Large intestine (tissue), 3 donors: ENCODE measurements at regions not wholly inside any gene's neighbourhood (a gene's known extent, or its start where the extent isn't known, plus 50 kb on each side); places are given as distances from the start of the nearest gene placed in this dataset.

Source experiments
- DNase-seq, 2 donors: peaks; one replicate each; pipeline versions ENCODE4 v3.0.0 to v3.0.0-alpha.2; 2013
- H3K27ac ChIP-seq: one replicate; pipeline ENCODE4 v1.5.1; 2013; ENCODE audit warnings: low read length
- H3K27me3 ChIP-seq: 2 replicates; pipeline ENCODE4 v1.6.1; 2013; ENCODE audit warnings: low read length; ENCODE audit not compliant: control insufficient read depth, insufficient read depth
- H3K36me3 ChIP-seq: 2 replicates; pipeline ENCODE4 v1.6.1; 2013; ENCODE audit warnings: low read length; ENCODE audit not compliant: control insufficient read depth, insufficient read depth
- H3K4me1 ChIP-seq: one replicate; pipeline ENCODE4 v1.6.1; 2013; ENCODE audit warnings: low read length; ENCODE audit not compliant: control insufficient read depth, insufficient read depth
- H3K4me3 ChIP-seq: one replicate; pipeline ENCODE4 v1.5.1; 2013; ENCODE audit warnings: low read length
- H3K9me3 ChIP-seq: one replicate; pipeline ENCODE4 v1.6.1; 2013; ENCODE audit warnings: mild to moderate bottlenecking, low read depth, low read length, moderate library complexity; ENCODE audit not compliant: control insufficient read depth
- WGBS: methylation state at CpG from one replicate; pipeline ENCODE4 v1.1.5; 2013; ENCODE audit warnings: low lambda C conversion rate; ENCODE audit not compliant: insufficient coverage; 5-methylcytosine and 5-hydroxymethylcytosine counted together

- Histone ChIP-seq H3K4me1 (no peaks in the 10 kb centered on the region), H3K36me3 (no peaks in the 10 kb centered on the region), H3K27ac (no peak overlapping the region), H3K27me3 (no peaks in the 10 kb centered on the region), H3K9me3 (no peaks in the 10 kb centered on the region), H3K4me3 (no peak overlapping the region)
- WGBS, result 96% methylated on average over 5 of the region's 9 CpGs
- no peak for DNase-seq
Observed at GRCh38 chr21:16310176-16310575, 580.4 kb downstream of the USP25 start.

GRCh38 chr21:16311229-16311628 is 581.4 kb downstream of the USP25 start:
- no peaks in the 10 kb centered on the region for H3K36me3 ChIP-seq
- WGBS, result 100% methylated on average over 2 of the region's 3 CpGs
- H3K27me3 ChIP-seq, result no peaks in the 10 kb centered on the region
- no peaks in the 10 kb centered on the region for H3K9me3 ChIP-seq
- H3K27ac ChIP-seq, result no peak overlapping the region
- no peaks in the 10 kb centered on the region for H3K4me1 ChIP-seq
- DNase-seq, result no peak
- no peak overlapping the region for H3K4me3 ChIP-seq

- Histone ChIP-seq H3K4me3 (no peak overlapping the region), H3K9me3 (no peaks in the 10 kb centered on the region), H3K27me3 (no peaks in the 10 kb centered on the region), H3K4me1 (no peaks in the 10 kb centered on the region), H3K27ac (no peak overlapping the region), H3K36me3 (no peaks in the 10 kb centered on the region)
- DNase-seq, result no peak
Observed at GRCh38 chr21:16312321-16312720, 582.5 kb downstream of the USP25 start.

- Histone ChIP-seq H3K4me1 (no peaks in the 10 kb centered on the region), H3K27me3 (no peaks in the 10 kb centered on the region), H3K9me3 (no peaks in the 10 kb centered on the region), H3K4me3 (no peak overlapping the region), H3K36me3 (no peaks in the 10 kb centered on the region), H3K27ac (no peak overlapping the region)
- no peak for DNase-seq
- WGBS, result no CpG with 5 or more reads among the region's 1 CpG
Observed at GRCh38 chr21:16315223-16315622, 585.4 kb downstream of the USP25 start.

GRCh38 chr21:16318651-16319300 is 589.0 kb downstream of the USP25 start:
- no peaks in the 10 kb centered on the region for H3K36me3 ChIP-seq
- H3K4me1 ChIP-seq, result no peaks in the 10 kb centered on the region
- H3K9me3 ChIP-seq, result no peaks in the 10 kb centered on the region

GRCh38 chr21:16320110-16320509 is 590.3 kb downstream of the USP25 start:
- WGBS, result 80% methylated on average over 1 of the region's 1 CpG
- Histone ChIP-seq H3K4me3 (no peak overlapping the region), H3K36me3 (no peaks in the 10 kb centered on the region), H3K4me1 (no peaks in the 10 kb centered on the region), H3K9me3 (no peaks in the 10 kb centered on the region), H3K27ac (no peak overlapping the region), H3K27me3 (no peaks in the 10 kb centered on the region)
- DNase-seq, result no peak

More at GRCh38 chr21:16318651-16319300, 589.0 kb downstream of the USP25 start:
- Histone ChIP-seq H3K27me3 (no peaks in the 10 kb centered on the region), H3K27ac (no peak overlapping the region), H3K4me3 (no peak overlapping the region)
- DNase-seq, result no peak

GRCh38 chr21:16322454-16322853 is 592.7 kb downstream of the USP25 start:
- Histone ChIP-seq H3K9me3 (no peaks in the 10 kb centered on the region), H3K4me3 (no peak overlapping the region), H3K4me1 (no peaks in the 10 kb centered on the region), H3K27me3 (no peaks in the 10 kb centered on the region), H3K36me3 (no peaks in the 10 kb centered on the region), H3K27ac (no peak overlapping the region)
- 86% methylated on average over 2 of the region's 2 CpGs for WGBS
- DNase-seq, result no peak

GRCh38 chr21:16323596-16323995 is 593.8 kb downstream of the USP25 start:
- Histone ChIP-seq H3K27ac (no peak overlapping the region), H3K27me3 (no peaks in the 10 kb centered on the region), H3K4me1 (no peaks in the 10 kb centered on the region), H3K9me3 (no peaks in the 10 kb centered on the region), H3K4me3 (no peak overlapping the region), H3K36me3 (no peaks in the 10 kb centered on the region)
- 67% methylated on average over 1 of the region's 1 CpG for WGBS
- DNase-seq, result no peak

DNA sequence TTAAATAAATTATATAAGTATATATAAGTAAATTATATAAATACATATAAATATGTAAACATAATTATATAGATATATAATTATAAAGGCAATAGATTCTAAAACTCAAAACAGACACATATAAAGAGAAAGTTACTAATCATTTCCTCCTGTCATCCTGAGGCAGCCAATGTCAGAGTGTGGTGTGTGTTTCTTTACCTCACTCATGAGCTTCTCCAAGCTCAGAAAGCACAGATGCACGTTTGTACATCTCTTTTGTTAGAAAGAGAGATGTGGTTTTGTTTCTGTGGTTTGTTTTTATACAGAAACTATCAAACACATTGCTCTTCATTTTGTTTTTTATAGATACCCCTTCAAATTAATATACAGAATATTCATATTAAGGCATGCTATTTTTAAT is 594.8 kb downstream of the USP25 start:
- DNase-seq, result no peak
- no peaks in the 10 kb centered on the region for H3K9me3 ChIP-seq
- no CpG with 5 or more reads among the region's 1 CpG for WGBS
- H3K4me3 ChIP-seq, result no peak overlapping the region
- no peaks in the 10 kb centered on the region for H3K4me1 ChIP-seq
- H3K36me3 ChIP-seq, result no peaks in the 10 kb centered on the region
- H3K27ac ChIP-seq, result no peak overlapping the region
- no peaks in the 10 kb centered on the region for H3K27me3 ChIP-seq

DNA sequence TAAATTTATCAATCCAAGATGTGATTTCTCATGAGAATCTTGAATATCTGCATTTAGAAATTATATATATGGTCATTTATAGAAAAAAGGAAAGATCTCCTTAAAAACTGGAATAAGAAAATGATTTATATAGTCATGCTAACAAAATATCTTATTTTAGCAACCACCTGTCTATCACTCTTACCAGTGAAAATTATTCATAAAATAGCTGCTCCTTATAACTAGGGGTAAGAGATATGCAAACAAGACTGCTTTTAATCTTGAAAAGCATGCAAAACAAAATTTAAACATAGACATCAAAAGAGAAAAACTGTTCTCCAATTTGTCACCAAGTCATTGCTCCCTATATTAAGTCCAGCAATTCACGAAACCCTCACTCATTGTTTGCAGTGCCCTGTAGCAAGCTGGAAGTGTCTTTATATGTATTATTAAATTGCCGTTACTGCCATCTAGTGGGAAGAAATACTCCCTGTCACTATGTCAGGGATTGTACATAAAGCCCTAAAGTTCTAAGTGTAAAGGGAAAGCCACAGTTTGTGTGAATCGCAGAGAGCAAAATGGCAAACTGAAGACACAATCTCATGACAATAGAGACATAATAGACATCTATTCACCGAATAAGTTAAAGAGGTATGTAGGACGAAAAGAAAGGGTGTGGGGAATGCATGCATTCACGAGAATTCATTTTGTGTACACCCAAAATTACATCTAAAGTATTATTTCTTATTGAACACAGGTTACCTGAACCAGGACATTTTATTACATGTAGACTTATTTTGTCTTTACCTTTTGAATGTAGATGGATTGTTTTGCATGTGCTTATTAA is 600.5 kb downstream of the USP25 start:
- Histone ChIP-seq H3K27ac (no peak overlapping the region), H3K4me3 (no peak overlapping the region), H3K9me3 (no peaks in the 10 kb centered on the region), H3K4me1 (no peaks in the 10 kb centered on the region), H3K27me3 (no peaks in the 10 kb centered on the region), H3K36me3 (no peaks in the 10 kb centered on the region)
- DNase-seq, result peak; percentile 43 to 52
- WGBS, result 42% methylated on average over 2 of the region's 6 CpGs

DNA sequence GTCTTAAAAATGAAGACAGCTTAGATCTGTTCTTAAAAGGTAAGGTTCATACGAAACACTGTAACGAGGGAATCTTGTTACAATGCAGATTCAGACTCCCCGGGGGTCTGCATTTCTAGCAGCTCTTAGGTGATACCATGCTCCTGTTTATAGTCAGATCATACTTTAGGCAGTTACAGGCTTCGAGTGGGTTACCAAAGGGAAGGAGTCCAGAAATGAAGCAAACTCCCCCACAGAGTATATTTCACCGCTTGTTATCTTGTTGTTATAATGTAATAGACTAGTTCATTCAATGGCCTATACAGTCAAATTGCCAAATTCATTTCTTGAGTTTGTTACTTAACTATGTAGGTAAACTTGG is 601.1 kb downstream of the USP25 start:
- Histone ChIP-seq H3K4me3 (no peak overlapping the region), H3K36me3 (no peaks in the 10 kb centered on the region), H3K27ac (no peak overlapping the region), H3K27me3 (no peaks in the 10 kb centered on the region), H3K9me3 (no peaks in the 10 kb centered on the region), H3K4me1 (no peaks in the 10 kb centered on the region)
- no peak for DNase-seq
- WGBS, result no CpG with 5 or more reads among the region's 5 CpGs
